ENCODE measurements at regions not wholly inside any gene's neighbourhood (a gene's known extent, or its start where the extent isn't known, plus 50 kb on each side); places are given as distances from the start of the nearest gene placed in this dataset.

DNA sequence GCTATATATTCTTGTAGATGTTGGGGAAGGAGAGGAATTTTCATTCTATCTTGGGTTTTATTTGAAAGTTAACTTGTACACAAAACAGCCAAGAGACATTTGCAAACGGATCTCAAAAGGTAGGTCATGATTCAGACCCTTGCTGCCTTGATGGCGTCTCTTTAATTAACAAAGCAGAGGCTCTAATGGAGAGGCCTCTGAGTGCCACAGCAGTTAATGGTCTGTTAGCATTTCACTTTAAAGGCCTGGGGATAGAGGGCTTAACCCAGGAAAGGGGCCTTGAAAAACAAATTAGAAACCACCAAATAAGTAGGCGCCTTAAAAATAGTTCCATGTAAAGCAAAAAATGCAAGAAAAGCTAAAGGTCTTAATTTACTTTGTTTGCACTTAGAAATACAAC, 836.9 kb upstream of the CELF4 start:
- FAIRE-seq: no peak

DNA sequence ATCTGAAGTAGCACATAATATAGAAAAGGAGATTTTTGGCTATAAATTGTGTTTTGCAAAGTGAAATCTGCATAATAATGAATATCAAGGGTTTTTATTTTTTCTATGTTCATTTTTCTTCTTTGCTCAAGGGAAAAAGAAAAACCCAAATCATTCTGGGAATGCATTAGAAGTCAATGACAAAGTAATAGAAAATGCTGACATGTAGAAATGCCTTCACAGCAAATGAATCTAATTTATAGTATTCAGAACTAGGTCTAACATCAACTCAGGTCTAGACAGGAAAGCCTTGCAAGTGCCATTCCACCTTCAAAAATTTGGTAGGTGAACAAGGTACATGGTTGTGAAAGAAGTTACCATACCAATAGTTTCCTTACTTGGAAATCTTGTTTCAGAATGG, 831.5 kb upstream of the CELF4 start:
- no peak for FAIRE-seq

DNA sequence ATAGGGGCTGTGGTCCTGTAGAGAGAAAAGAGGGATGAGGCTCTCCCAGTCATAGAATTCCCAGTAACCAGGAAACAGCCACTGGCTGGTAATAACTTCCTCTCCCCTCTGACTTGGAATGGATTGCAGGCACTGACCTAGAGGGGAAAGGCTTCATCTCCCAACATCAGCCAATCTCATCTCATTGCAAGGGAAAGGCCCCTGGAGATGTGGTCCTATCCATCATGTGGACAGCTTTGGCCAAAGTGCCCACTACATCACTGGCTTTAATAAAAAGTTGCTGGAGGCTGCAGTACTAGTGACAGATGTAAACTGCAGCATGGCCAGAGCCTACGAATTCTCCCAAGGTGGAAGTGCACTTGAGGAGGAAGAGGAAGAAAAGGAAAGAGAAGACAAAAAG, 820.5 kb upstream of the CELF4 start:
- no peak for FAIRE-seq

DNA sequence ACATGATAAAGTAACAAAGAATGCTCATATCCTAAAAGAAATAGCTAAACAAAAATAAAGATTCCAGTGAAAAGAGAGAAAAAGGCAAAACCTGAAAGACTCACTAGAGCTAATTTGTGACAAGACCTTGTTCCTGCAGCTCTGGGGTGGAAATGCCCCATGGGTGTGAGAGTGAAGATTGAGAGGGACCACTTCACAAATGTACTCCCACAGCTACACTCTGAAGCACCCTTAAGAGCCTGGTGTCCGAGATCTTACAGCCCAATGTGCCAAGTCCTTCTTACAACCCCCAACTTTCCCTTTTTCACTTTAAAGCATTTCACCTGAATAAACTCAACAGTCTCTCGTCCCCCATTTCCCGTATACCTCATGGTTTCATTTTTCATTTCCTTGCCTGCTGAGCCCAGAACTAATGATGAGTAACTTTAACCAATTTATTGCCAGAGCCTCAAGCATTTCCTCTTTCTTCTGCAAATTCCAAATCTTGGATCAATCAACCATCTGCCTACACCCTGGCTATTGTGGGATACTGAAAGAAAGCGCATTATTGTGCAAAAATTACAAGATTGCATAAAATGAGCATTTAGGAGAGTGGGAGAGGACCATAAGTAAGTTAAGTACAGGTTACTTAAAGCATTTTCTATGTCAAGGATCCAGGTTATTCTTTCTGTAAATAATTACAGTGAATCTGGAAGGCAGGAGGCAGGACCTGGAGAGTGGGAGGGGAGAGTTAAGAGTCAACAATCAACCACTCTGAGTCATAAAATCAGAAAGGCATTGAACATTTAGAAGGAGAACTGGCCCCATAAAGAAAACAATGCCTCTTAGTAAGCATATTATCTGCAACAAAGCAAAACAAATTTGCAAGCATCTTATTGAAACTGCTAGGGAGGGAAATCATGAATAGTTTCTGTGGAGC, 804.4 kb upstream of the CELF4 start:
- no peak for FAIRE-seq

DNA sequence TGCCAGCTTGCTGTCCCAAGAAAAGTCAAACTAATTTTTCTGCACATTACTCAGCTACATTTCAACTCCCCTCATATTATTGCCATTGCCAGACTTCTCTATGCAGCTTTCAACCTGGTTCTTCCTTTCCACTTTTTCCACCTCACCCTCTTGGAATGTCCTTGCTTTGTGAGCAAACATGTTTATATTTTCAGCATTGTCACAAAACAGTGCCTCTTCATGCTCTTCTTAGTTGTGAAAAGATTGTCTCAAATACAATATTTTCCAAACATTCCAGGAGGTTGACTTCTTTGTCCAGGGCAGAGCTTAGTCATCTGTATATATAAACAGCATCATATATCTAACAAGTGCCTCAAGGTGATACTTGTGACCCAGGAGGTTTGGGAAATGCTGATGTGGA, 803.3 kb upstream of the CELF4 start:
- FAIRE-seq: no peak

DNA sequence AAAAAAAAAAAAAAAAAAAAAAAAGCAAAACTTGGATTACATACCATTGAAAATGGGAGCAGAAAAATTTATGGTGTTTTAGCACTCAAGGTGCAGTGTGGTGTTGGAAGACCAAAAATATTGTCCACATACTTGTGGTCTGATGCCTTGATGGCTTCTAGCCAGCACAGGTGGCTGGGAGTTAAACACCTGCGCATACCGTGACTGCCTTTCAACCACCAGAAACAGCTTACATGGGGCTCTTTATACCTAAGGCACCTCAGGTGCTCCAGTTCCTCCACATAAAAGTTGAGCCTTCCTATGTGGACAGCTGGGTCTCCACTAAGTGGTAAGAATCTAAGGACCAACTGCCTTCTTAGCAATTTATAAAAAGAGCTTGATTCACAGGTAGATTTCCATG, 802.6 kb upstream of the CELF4 start:
- no peak for FAIRE-seq

DNA sequence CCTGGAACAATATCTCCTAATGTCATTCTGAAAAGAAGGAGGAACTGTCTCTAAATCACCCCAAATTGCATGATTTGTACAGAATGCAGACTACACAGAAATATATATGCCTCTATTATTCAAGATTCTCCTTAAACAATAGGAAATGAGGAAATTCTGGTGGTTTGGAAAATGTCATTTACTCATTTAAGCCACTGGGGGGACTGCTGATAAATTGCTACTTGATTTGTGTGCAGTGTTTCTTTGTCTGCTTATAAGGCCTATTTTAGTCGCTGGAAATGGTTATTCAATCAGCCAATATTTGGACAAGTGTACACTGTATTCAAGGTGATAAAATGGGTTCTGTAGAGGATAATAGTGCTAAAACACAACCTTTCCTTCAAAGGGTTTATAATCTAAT, 801.9 kb upstream of the CELF4 start:
- FAIRE-seq: no peak

DNA sequence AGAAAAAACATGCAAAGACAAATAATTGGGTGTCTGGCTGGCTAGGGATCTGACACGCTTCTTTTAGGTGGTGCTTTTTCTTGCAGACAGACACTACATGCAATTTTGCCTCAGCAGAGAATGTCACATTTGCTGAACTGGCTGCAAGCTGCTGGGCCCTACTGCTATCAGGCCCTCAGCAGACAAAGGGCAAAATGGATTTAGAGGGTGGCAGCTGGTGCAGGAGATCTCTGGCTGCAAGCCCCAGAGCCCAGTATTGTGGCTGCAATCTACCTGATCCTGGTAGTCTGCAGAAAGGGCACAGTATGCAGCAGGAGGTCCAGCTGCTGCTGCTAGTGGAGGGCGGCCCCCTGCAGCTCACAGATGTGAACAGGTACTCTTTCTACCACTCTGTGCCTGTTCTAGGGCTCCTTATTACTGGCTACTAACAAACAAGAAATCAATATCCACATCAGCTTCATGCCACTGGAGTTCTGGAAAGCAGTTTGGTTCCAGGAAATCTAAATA, 796.7 kb upstream of the CELF4 start:
- FAIRE-seq: no peak

DNA sequence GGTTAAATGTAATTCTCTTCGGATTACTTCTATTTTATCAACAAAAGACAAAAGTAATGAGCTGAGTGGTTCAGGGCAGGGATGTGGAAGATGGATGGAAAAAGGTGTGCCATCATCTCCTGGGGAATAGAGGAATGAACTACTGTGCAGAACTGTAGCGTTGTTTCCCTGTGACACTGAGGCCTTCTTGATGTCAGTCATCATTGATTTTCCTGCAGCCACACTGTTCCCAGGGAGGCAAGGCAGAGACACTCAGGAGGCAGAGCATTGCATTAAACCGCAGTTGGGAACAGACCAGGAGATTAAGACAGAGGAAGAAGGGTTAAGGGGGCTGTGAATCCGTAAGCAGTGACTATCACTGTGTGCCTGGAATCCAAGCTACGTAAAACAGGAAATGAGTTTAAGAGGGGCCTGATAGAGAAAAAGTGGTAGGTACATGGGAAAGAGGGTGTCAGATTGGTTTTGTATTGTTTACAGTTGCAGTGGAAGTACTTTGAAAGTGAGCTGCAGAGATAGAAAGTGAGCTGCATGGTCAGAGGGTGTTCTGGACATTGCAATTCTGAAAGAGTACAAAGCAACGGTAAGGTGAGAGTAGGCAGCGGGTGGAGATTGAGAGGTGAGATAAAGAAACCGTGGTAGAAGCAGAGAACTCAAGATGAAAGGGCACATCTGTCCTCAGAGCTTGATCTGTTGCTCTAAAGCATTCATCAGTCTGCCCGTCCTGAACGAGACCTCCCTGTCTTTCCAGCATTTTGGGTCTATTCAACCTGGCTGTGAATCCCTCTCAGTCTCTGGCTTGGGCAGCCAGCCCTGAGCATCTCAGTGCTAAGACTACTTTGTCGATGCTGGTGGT, 793.4 kb upstream of the CELF4 start:
- no peak for FAIRE-seq

DNA sequence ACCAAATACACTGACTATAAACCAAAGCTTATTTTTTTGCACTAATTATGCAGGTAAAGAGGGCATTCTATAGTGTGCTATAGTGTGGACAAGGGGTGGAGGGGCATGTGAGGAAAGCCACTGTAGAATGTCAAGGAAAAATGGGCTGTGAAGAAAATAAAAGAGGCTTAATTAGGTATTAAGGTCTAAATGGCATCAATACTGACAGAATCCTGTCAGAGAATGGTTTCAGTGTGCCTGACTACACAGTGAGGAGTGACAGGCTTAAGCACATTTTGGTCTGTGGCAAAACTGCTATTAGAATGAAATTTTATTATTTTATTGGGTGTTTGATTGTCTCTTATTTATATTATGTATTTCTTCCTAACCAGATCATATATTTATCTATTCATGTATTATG, 787.6 kb upstream of the CELF4 start:
- FAIRE-seq: no peak

DNA sequence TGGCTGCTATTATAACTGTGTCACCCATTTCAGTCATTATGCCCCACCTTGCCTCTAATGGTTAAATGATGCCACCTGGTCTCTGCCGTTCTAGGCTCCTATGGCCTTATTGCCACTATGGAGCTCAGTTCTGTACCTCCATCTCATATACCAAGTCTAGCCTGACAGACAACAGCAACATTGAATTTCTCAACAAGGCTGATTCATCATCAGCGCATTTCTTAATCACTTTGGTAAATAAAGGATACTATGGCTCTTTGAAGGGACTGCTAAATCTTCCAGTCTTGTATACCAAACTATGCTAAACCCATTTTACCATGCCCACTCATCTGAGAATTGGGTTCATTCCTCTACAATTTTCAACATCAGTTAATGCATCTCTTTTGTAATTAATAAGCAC, 784.5 kb upstream of the CELF4 start:
- FAIRE-seq: no peak

DNA sequence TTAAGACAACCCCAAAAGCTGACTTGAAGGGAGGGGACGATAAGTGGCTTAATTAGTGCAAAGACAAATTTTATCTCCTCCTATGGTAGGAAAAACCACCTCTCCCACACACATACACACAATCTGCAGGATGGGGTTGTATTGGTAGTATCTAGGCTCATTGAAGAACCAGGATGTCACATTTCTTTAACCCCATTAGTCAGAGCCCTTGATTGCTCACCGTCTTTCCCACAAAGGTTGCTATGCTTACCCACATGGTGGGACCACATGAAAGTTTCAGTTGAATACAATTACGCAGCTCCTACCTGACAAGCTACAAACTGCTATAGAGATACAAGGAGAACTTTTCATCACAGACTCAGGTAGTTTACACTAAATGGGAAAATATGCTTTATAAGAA, 765.0 kb upstream of the CELF4 start:
- no peak for FAIRE-seq

DNA sequence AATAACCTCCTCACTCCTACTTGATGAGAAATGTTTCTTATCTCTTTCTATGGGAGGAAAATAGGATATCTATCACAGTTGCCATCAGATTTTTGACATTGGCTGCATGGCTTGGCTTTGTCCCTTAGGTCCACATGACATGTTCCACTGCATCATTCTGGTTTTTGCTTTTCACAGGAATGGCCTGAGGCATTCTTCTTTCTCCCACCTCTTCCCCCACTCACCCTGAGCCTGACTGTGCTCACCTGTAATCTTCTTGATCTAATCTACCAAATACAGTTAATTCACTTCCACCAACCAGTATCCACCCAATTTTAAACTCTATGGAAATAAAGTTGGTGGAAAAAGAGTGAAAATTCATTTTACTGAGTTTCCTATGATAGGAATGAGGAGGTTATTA, 763.5 kb upstream of the CELF4 start:
- FAIRE-seq: no peak

DNA sequence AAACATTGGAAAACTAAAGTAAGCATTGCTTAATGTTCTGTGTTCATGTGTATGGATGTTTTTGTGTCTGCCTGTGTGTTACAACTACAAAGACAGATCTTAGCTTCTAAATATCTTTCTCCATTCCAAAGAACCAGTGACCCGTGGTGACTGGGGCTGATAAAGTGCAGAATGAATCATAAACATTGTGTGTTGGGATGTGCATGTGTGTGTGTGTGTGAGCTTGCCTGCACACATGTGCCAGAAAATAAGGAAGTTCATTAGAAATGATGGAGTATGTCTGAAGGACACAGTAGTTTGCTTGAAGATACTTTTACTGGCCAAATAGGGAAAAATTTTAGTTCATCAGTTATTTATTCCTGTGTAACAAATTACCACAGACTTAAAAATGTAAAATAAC, 756.6 kb upstream of the CELF4 start:
- no peak for FAIRE-seq

DNA sequence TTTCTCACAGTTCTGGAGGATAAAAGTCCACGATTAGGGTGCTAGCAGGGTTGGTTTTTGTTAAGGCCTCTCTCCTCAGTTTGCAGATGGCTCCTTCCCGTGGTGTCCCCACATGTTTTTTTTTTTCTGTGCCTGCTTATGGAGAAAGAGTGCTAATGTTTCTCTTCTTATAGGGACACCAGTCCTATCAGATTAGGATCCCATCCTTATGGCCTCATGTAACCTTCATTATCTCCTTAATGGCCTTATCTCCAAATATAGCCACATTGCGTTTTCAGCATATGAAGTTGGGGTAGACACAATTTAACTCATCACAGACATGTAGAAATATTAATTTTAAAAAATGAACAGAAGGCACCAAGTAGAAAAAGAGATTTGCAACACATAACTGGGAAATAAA, 755.7 kb upstream of the CELF4 start:
- no peak for FAIRE-seq

DNA sequence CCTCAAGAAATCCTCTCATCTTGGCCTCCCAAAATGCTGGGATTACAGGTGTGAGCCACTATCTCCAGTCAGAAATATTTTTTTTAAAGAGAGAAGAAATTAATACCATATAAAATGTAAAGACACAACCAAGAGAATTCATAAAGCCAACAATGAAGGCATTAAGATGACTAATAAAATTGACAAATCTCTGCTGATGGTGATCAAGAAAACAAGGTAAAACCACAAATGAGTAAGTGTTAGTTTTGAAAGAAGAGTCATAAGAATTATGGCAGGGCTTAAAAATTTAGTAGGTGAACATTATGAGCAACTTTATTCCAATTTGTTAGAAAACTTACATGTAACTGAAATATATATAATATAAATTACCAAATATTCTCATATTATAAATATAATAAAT, 752.8 kb upstream of the CELF4 start:
- FAIRE-seq: no peak

DNA sequence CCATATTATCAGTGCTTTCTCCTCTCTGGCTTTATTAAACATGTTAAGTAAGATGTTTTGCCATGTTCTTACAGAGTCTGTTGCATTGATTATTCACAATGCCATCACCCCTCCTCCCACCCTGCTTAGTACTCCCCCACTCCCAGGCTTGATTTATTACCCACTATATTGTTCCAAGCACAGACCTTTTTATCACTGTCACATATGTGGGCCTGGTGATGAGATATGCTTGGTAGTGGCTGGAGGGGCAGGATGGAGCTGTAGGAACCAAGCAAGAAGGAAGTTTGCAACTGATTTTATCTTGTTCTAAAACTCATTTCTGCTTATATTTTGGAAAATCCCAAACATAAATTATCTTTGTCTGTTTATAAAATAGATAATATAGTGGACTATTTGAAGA, 748.2 kb upstream of the CELF4 start:
- FAIRE-seq: no peak

DNA sequence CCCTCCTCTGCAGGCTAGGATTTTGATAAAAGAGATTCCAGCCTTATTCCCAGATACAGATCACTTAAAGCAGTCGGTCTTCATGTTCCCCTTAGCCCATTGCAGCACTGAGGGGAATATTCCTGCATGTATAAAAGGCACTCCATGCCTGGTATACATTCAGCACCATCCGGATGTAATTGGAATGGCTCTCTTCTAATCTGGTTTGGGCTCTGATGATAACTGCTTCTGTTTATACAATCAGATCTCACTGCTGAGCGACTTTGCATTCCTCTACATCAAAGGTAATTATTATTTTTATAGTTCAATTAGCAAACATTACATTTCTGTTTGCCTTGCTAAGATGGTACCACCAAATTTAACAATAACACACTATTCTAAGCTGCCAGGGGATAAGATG, 746.9 kb upstream of the CELF4 start:
- FAIRE-seq: no peak

DNA sequence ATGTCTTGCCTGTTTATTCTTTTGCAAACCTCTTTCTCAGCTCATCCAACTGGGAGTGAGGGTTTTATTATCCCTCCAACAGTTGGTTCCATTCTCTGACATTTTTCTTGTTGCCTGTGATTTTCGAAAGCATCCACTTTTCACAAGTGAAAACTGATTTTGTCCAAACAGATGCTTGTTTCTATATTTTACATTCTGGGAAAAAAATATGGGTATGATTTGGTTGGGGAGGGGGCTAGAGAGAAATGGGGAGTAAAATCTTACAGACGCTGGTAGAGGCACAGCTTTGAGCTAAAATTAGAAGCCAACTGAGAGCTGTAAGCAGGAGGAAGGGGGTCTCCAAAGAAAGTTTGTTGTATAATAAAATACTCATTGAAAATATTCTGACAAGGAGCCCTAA, 745.3 kb upstream of the CELF4 start:
- FAIRE-seq: no peak

DNA sequence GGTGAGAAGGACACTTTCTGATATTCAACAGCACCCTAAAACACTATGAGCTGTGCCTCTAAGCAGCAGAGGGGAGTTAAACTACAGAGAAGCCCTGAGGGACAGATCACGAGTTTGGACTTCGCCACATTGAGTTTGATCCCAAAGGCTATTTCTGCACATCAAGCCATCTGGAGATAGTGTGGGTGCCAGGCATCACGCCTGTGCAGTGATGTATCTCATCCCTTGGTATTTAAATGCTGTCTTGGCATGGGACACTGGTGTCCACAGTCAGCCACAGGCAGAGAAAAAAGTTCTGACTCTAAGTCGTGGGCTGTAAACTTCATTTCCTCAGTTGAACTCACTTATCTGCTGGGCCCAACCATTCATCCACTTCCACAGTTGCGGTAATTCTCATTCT, 742.3 kb upstream of the CELF4 start:
- no peak for FAIRE-seq

DNA sequence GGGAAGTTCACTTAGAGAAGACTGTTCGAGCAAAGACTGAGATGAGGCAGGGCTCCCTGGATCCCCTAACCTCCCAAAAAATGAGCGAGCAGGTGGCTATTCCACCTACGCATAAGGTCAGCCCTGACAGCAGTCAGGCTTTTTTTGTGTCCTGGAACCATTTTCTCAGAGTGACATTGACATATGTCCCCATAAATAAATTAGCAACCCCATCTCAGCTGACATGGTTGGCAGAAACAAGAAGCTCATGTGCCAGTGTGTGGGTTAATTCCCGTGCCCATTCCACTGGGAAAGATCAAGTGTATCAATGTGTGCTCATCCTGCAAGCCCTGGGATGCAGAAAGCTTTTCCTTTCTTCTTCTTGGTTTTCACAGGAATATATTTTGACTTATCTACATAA, 740.4 kb upstream of the CELF4 start:
- no peak for FAIRE-seq

DNA sequence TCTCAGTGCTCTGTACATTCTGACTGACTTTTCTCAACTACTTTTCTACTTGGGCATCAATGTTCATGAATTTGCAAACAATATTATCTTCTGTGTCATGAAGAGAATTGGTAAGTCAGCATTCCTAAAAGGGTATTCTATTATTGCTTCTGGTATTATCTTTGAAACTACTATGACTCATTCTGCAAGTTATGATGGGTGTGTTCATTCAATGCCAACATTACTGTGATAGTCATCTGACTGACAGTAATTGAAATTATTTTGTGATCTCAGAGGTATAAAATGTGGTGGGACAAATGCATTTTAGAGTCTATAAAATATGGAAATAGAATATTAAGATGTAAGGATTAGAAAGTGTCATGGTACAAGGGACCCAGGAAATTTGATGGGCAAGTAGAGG, 736.0 kb upstream of the CELF4 start:
- no peak for FAIRE-seq

DNA sequence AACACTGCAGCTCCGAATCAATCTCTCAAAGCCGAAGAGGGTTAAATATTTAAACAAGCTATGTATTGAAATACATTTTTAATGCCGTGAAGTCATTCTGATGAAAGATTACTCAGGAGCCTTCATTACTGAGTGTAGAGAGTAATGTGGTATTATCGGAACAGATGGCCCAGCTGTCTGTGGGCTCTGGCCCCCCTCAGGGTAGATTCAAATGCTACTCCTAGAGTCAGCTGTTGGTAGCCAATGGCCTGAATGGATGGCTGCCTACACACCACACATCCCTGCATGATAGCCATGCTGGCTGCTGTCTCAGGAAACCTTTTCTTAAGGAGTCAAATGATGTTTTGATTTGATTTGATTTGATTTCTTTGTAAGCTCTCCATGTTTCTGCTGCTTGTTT, 732.3 kb upstream of the CELF4 start:
- no peak for FAIRE-seq

DNA sequence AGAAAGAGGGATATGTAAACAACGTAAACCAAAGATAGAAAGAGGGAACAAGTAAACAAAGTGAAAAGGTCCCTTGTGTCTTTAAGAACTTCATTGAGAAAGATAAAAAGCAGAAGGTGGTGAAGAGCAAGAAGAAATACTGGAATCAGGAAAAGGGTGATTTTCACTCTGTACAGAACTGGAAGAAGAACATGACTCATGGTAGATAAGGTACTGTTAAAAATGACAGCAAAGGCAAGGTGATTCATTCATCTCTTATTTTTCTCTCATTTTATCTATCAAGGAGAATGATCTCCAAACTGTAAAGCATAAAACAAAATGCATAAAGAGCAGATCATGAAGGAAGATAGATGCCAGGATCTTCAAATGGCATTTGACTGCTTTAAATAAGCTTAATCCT, 724.6 kb upstream of the CELF4 start:
- FAIRE-seq: no peak

All from TTC549 (cell line).